Esophagus mucosa (tissue), 1 donor: ENCODE measurements at regions not wholly inside any gene's neighbourhood (a gene's known extent, or its start where the extent isn't known, plus 50 kb on each side); places are given as distances from the start of the nearest gene placed in this dataset.
A peak's percentile ranks its signal among the peaks of the same experiment; 100 is the strongest.
"Not testable (repeated sequence)": the region's sequence is repeated elsewhere in the genome, so short reads cannot be mapped to it uniquely, and the experiment has no call there.

Source experiments
- ATAC-seq: fragments of 200-7000 bp; cut with Tn5 transposase; one replicate; pipeline ENCODE4 v1.9.1; 2020
- donor health status: DM: yes; HTN: yes; CAD: no.

GRCh38 chr2:219844401-219845091, 217.1 kb downstream of the SLC4A3 start:
- ATAC-seq, result no peak

GRCh38 chr2:219848882-219849281, 221.5 kb downstream of the SLC4A3 start:
- no peak for ATAC-seq

GRCh38 chr2:219851169-219851568, 223.7 kb downstream of the SLC4A3 start:
- ATAC-seq, result no peak

- peak; percentile 37 for ATAC-seq
These were observed 224.5 kb downstream of the SLC4A3 start for GRCh38 chr2:219851801-219852481.

- ATAC-seq, result no peak
These were observed 225.2 kb downstream of the SLC4A3 start for GRCh38 chr2:219852626-219853025.

- ATAC-seq, result no peak
These were observed 229.2 kb downstream of the SLC4A3 start for GRCh38 chr2:219856602-219857001.

- no peak for ATAC-seq
These were observed 230.3 kb downstream of the SLC4A3 start for GRCh38 chr2:219857751-219858150.

- no peak for ATAC-seq
These were observed 233.9 kb downstream of the SLC4A3 start for GRCh38 chr2:219861307-219861706.

GRCh38 chr2:219864154-219864553, 236.7 kb downstream of the SLC4A3 start:
- ATAC-seq, result no peak

GRCh38 chr2:219868635-219869034, 241.2 kb downstream of the SLC4A3 start:
- ATAC-seq, result no peak

- no peak for ATAC-seq
These were observed 242.6 kb downstream of the SLC4A3 start for GRCh38 chr2:219870041-219870440.

- ATAC-seq, result no peak
These were observed 243.9 kb downstream of the SLC4A3 start for GRCh38 chr2:219871351-219871750.

GRCh38 chr2:219875036-219875435, 247.6 kb downstream of the SLC4A3 start:
- no peak for ATAC-seq

- not testable (repeated sequence) for ATAC-seq
These were observed 248.6 kb downstream of the SLC4A3 start for GRCh38 chr2:219875986-219876385.

- ATAC-seq, result no peak
These were observed 249.5 kb downstream of the SLC4A3 start for GRCh38 chr2:219876931-219877330.

GRCh38 chr2:219877728-219878127, 250.3 kb downstream of the SLC4A3 start:
- no peak for ATAC-seq

- no peak for ATAC-seq
These were observed 251.1 kb downstream of the SLC4A3 start for GRCh38 chr2:219878516-219878915.

GRCh38 chr2:219881851-219882250, 254.4 kb downstream of the SLC4A3 start:
- ATAC-seq, result no peak

- no peak for ATAC-seq
These were observed 259.2 kb downstream of the SLC4A3 start for GRCh38 chr2:219886615-219887014.

- no peak for ATAC-seq
These were observed 260.4 kb downstream of the SLC4A3 start for GRCh38 chr2:219887870-219888269.

- ATAC-seq, result no peak
These were observed 266.1 kb downstream of the SLC4A3 start for GRCh38 chr2:219893541-219893940.

GRCh38 chr2:219897456-219897855, 270.0 kb downstream of the SLC4A3 start:
- no peak for ATAC-seq

GRCh38 chr2:219901155-219901554, 273.7 kb downstream of the SLC4A3 start:
- no peak for ATAC-seq

- ATAC-seq, result no peak
These were observed 275.6 kb downstream of the SLC4A3 start for GRCh38 chr2:219902891-219903552.
